SU-DHL-6 (cell line): ENCODE measurements at regions not wholly inside any gene's neighbourhood (a gene's known extent, or its start where the extent isn't known, plus 50 kb on each side); places are given as distances from the start of the nearest gene placed in this dataset.

ENCODE experiments used
- EZH2phosphoT487 ChIP-seq: fragments of 200-600 bp; sonication (generic), shearing (Covaris generic); conservative IDR thresholded peaks from 2 replicates; pipeline ENCODE4 v1.6.1; 2018; ENCODE audit warnings: mild to moderate bottlenecking, antibody characterized with exemption, low read length, moderate library complexity, mixed read lengths
- TF ChIP-seq, protein P1 (sequence below): fragments of 200-600 bp; sonication (generic); IDR thresholded peaks from one replicate; pipeline ENCODE4 v1.5.1; 2017; ENCODE audit warnings: antibody characterized with exemption, mild to moderate bottlenecking, low read length, moderate library complexity; ENCODE audit not compliant: insufficient read depth, poor library complexity, severe bottlenecking

DNA sequence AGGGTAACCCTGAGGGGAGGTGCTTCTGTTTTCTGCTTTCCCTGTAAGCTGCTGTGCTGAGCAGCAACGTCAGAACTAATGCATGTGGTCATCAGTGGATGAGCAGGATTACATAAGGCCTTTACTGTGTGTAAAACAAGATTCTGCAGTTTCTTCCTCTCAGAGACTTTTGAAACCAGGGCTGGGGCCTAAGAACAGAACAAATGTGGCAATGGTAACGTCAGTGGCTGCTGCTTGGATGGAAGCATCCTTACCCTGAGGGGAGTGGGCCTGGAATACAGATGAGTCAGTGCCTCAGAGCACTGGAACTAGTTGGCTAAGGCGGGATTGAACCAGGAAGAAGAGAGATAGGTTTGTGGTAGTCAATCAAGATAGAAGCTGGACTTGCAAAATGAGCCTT is 180.2 kb upstream of the KCNH8 start:
- TF ChIP-seq, protein P1, sequence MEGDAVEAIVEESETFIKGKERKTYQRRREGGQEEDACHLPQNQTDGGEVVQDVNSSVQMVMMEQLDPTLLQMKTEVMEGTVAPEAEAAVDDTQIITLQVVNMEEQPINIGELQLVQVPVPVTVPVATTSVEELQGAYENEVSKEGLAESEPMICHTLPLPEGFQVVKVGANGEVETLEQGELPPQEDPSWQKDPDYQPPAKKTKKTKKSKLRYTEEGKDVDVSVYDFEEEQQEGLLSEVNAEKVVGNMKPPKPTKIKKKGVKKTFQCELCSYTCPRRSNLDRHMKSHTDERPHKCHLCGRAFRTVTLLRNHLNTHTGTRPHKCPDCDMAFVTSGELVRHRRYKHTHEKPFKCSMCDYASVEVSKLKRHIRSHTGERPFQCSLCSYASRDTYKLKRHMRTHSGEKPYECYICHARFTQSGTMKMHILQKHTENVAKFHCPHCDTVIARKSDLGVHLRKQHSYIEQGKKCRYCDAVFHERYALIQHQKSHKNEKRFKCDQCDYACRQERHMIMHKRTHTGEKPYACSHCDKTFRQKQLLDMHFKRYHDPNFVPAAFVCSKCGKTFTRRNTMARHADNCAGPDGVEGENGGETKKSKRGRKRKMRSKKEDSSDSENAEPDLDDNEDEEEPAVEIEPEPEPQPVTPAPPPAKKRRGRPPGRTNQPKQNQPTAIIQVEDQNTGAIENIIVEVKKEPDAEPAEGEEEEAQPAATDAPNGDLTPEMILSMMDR, result no peak
- no peak for TF ChIP-seq EZH2phosphoT487
